HG02759 (cell line): ENCODE measurements at regions not wholly inside any gene's neighbourhood (a gene's known extent, or its start where the extent isn't known, plus 50 kb on each side); places are given as distances from the start of the nearest gene placed in this dataset.

Experiments used
- ATAC-seq: cut with Tn5 transposase; IDR thresholded peaks from one replicate; pipeline ENCODE4 v1.9.1; 2021; ENCODE audit warnings: mild to moderate bottlenecking, moderate library complexity; ENCODE audit not compliant: unreplicated experiment

GRCh38 chr2:225340923-225341322, 58.6 kb upstream of the NYAP2 start:
- ATAC-seq, result no peak

- no peak for ATAC-seq
Measured at GRCh38 chr2:225337183-225337582, 62.3 kb upstream of the NYAP2 start.

- ATAC-seq, result no peak
Measured at GRCh38 chr2:225334514-225334913, 65.0 kb upstream of the NYAP2 start.

GRCh38 chr2:225328192-225328591, 71.3 kb upstream of the NYAP2 start:
- no peak for ATAC-seq

GRCh38 chr2:225326969-225327368, 72.5 kb upstream of the NYAP2 start:
- ATAC-seq, result no peak

GRCh38 chr2:225319872-225320271, 79.6 kb upstream of the NYAP2 start:
- ATAC-seq, result no peak

- ATAC-seq, result no peak
Measured at GRCh38 chr2:225318440-225318839, 81.1 kb upstream of the NYAP2 start.

- no peak for ATAC-seq
Measured at GRCh38 chr2:225317186-225317585, 82.3 kb upstream of the NYAP2 start.

GRCh38 chr2:225310745-225311144, 88.8 kb upstream of the NYAP2 start:
- ATAC-seq, result no peak

- ATAC-seq, result no peak
Measured at GRCh38 chr2:225309516-225309915, 90.0 kb upstream of the NYAP2 start.

GRCh38 chr2:225296951-225297350, 102.6 kb upstream of the NYAP2 start:
- ATAC-seq, result no peak

- ATAC-seq, result no peak
Measured at GRCh38 chr2:225295102-225295501, 104.4 kb upstream of the NYAP2 start.

GRCh38 chr2:225293638-225294037, 105.9 kb upstream of the NYAP2 start:
- no peak for ATAC-seq

- no peak for ATAC-seq
Measured at GRCh38 chr2:225290757-225291400, 108.6 kb upstream of the NYAP2 start.

GRCh38 chr2:225289659-225290058, 109.9 kb upstream of the NYAP2 start:
- ATAC-seq, result no peak

GRCh38 chr2:225288986-225289385, 110.5 kb upstream of the NYAP2 start:
- no peak for ATAC-seq

GRCh38 chr2:225282858-225283710, 116.4 kb upstream of the NYAP2 start:
- ATAC-seq, result peak; percentile 88

- peak; percentile 81 for ATAC-seq
Measured at GRCh38 chr2:225276207-225276606, 123.3 kb upstream of the NYAP2 start.

GRCh38 chr2:225275443-225275842, 124.1 kb upstream of the NYAP2 start:
- no peak for ATAC-seq

GRCh38 chr2:225274751-225275150, 124.8 kb upstream of the NYAP2 start:
- peak; percentile 31 for ATAC-seq

- ATAC-seq, result no peak
Measured at GRCh38 chr2:225272173-225272572, 127.3 kb upstream of the NYAP2 start.

GRCh38 chr2:225270861-225271260, 128.6 kb upstream of the NYAP2 start:
- ATAC-seq, result peak; percentile 99
